Ishikawa (cell line): ENCODE measurements at regions not wholly inside any gene's neighbourhood (a gene's known extent, or its start where the extent isn't known, plus 50 kb on each side); places are given as distances from the start of the nearest gene placed in this dataset.

Experiments
- CEBPB ChIP-seq: IDR thresholded peaks from 2 replicates; pipeline ENCODE4 v1.6.1; 2012
- CREB1 ChIP-seq: IDR thresholded peaks from 2 replicates; pipeline ENCODE4 v1.6.1; 2012; ENCODE audit warnings: low read depth
- EGR1 ChIP-seq: IDR thresholded peaks from 2 replicates; pipeline ENCODE4 v1.6.1; 2012
- EP300 ChIP-seq: IDR thresholded peaks from 2 replicates; pipeline ENCODE4 v1.6.1; 2012; ENCODE audit warnings: borderline replicate concordance
- FOXM1 ChIP-seq: IDR thresholded peaks from 2 replicates; pipeline ENCODE4 v1.6.1; 2012; ENCODE audit warnings: low read depth, borderline replicate concordance
- NFIC ChIP-seq: IDR thresholded peaks from 2 replicates; pipeline ENCODE4 v1.6.1; 2012
- RAD21 ChIP-seq: IDR thresholded peaks from 2 replicates; pipeline ENCODE4 v1.6.1; 2012; ENCODE audit warnings: low read depth
- TAF1 ChIP-seq: IDR thresholded peaks from 2 replicates; pipeline ENCODE4 v1.6.1; 2012; ENCODE audit warnings: low read depth, mild to moderate bottlenecking
- TCF12 ChIP-seq: IDR thresholded peaks from 2 replicates; pipeline ENCODE4 v1.6.1; 2012; ENCODE audit warnings: low read depth
- TEAD4 ChIP-seq: IDR thresholded peaks from 2 replicates; pipeline ENCODE4 v1.6.1; 2012
- USF1 ChIP-seq: IDR thresholded peaks from 2 replicates; pipeline ENCODE4 v1.6.1; 2012
- YY1 ChIP-seq: IDR thresholded peaks from 2 replicates; pipeline ENCODE4 v1.6.1; 2012; ENCODE audit warnings: low read depth
- ZBTB7A ChIP-seq: IDR thresholded peaks from 2 replicates; pipeline ENCODE4 v1.6.1; 2012; ENCODE audit warnings: low read depth
- TF ChIP-seq, protein P1 (sequence below): IDR thresholded peaks from 2 replicates; pipeline ENCODE4 v1.6.1; 2012
- TF ChIP-seq, protein P2 (sequence below): IDR thresholded peaks from 2 replicates; pipeline ENCODE4 v1.6.1; 2012; ENCODE audit warnings: low read depth, mild to moderate bottlenecking

DNA sequence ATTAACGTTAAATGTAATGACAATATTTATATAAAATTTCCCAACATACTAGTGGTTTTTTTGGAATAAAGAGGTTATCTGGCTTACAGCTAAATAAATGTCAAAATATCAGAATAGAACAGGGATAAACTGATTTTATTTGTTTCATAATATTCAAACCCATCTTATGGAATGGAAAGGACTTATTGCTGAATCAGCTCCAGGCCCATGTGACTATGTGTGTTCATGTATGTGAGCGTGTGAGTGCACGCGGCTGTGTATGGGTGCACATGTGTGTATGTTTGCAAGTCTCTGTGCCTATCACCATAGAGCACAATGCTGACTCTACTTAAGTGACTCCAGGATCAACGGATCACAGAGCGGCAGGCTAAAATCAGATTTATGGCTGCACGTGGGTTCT is 392.3 kb upstream of the GRM7 start:
- TF ChIP-seq, protein P1, sequence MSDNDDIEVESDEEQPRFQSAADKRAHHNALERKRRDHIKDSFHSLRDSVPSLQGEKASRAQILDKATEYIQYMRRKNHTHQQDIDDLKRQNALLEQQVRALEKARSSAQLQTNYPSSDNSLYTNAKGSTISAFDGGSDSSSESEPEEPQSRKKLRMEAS = no peak
- no peak for TF ChIP-seq RAD21
- TF ChIP-seq EGR1 = no peak
- TF ChIP-seq ZBTB7A = no peak
- TF ChIP-seq USF1 = no peak
- TF ChIP-seq TAF1 = no peak
- TF ChIP-seq YY1 = no peak
- TF ChIP-seq, protein P2, sequence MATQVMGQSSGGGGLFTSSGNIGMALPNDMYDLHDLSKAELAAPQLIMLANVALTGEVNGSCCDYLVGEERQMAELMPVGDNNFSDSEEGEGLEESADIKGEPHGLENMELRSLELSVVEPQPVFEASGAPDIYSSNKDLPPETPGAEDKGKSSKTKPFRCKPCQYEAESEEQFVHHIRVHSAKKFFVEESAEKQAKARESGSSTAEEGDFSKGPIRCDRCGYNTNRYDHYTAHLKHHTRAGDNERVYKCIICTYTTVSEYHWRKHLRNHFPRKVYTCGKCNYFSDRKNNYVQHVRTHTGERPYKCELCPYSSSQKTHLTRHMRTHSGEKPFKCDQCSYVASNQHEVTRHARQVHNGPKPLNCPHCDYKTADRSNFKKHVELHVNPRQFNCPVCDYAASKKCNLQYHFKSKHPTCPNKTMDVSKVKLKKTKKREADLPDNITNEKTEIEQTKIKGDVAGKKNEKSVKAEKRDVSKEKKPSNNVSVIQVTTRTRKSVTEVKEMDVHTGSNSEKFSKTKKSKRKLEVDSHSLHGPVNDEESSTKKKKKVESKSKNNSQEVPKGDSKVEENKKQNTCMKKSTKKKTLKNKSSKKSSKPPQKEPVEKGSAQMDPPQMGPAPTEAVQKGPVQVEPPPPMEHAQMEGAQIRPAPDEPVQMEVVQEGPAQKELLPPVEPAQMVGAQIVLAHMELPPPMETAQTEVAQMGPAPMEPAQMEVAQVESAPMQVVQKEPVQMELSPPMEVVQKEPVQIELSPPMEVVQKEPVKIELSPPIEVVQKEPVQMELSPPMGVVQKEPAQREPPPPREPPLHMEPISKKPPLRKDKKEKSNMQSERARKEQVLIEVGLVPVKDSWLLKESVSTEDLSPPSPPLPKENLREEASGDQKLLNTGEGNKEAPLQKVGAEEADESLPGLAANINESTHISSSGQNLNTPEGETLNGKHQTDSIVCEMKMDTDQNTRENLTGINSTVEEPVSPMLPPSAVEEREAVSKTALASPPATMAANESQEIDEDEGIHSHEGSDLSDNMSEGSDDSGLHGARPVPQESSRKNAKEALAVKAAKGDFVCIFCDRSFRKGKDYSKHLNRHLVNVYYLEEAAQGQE = no peak
- no peak for TF ChIP-seq CREB1
- TF ChIP-seq TCF12 = no peak
- TF ChIP-seq EP300 = no peak
- no peak for TF ChIP-seq FOXM1
- TF ChIP-seq CEBPB = no peak
- TF ChIP-seq NFIC = no peak
- no peak for TF ChIP-seq TEAD4

GRCh38 chr3:6471744-6472143 is 389.2 kb upstream of the GRM7 start:
- TF ChIP-seq CREB1 = no peak
- TF ChIP-seq TCF12 = no peak
- TF ChIP-seq FOXM1 = no peak
- TF ChIP-seq, protein P2 = no peak
- TF ChIP-seq TAF1 = no peak
- TF ChIP-seq TEAD4 = no peak
- TF ChIP-seq EGR1 = no peak
- no peak for TF ChIP-seq USF1
- no peak for TF ChIP-seq YY1
- no peak for TF ChIP-seq RAD21
- TF ChIP-seq, protein P1 = no peak
- no peak for TF ChIP-seq ZBTB7A
- no peak for TF ChIP-seq NFIC
- TF ChIP-seq EP300 = no peak
- no peak for TF ChIP-seq CEBPB

GRCh38 chr3:6490487-6491327 is 370.2 kb upstream of the GRM7 start:
- peak; percentile 26; the same call in 1 of the 2 replicates for TF ChIP-seq CEBPB

DNA sequence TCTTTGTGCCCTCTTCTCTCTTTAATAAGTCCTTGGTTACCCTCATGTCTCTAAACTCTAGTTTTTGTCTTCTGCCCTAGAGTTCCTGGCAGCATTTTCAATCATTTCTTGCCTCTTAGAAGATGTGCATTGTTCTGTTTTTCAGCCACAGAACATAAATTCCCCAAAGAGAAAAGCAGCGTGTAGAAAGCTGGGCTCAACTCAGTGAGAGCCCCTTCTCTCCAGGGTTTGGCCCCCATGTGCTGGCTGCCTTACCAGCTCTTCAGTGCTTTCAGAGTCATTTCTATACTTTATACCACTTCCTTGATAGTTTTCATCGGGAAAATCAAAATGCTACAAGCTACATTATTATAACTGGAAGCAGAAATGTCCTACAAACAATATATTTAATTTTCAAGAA is 369.1 kb upstream of the GRM7 start:
- TF ChIP-seq, protein P1 = no peak
- TF ChIP-seq ZBTB7A (no peak), EP300 (no peak), NFIC (no peak), TEAD4 (no peak), EGR1 (no peak), TAF1 (no peak), TCF12 (no peak), CREB1 (no peak), RAD21 (no peak), CEBPB (no peak)

- no peak for TF ChIP-seq CEBPB
- no peak for TF ChIP-seq NFIC
- TF ChIP-seq TCF12 = no peak
- no peak for TF ChIP-seq ZBTB7A
- no peak for TF ChIP-seq RAD21
- no peak for TF ChIP-seq FOXM1
- TF ChIP-seq USF1 = no peak
- TF ChIP-seq, protein P2 = no peak
- no peak for TF ChIP-seq EGR1
- TF ChIP-seq CREB1 = no peak
- TF ChIP-seq YY1 = no peak
- TF ChIP-seq EP300 = no peak
- TF ChIP-seq TAF1 = no peak
- TF ChIP-seq TEAD4 = no peak
- TF ChIP-seq, protein P1 = no peak
These were observed 368.6 kb upstream of the GRM7 start for GRCh38 chr3:6492306-6492705.
